CD4-positive, CD25-positive, alpha-beta regulatory T cell (primary cell): ENCODE measurements at regions not wholly inside any gene's neighbourhood (a gene's known extent, or its start where the extent isn't known, plus 50 kb on each side); places are given as distances from the start of the nearest gene placed in this dataset.

ENCODE experiments used
- ATAC-seq, 2 donors: fragments of 150-1000 bp; cut with Tn5 transposase; one replicate each; pipeline ENCODE4 v1.10.0; 2021; ENCODE audit warnings: low read depth in 2 of 2, moderate number of reproducible peaks in 2 of 2, moderate library complexity in 1 of 2
- DNase-seq, 3 donors: peaks; one replicate each; pipeline versions ENCODE4 v3.0.0 to v3.0.0-alpha.2; 2012 to 2022; ENCODE audit warnings: mixed read lengths in 1 of 3
- H3K27ac ChIP-seq: one replicate; pipeline ENCODE4 v1.7.0; 2013; ENCODE audit warnings: mild to moderate bottlenecking, low read length; ENCODE audit not compliant: insufficient read depth, poor library complexity, severe bottlenecking
- H3K27me3 ChIP-seq: one replicate; pipeline ENCODE4 v1.7.0; 2013; ENCODE audit warnings: low read length; ENCODE audit not compliant: control insufficient read depth, insufficient read depth
- H3K36me3 ChIP-seq: one replicate; pipeline ENCODE4 v1.7.0; 2013; ENCODE audit warnings: mild to moderate bottlenecking, low read length, moderate library complexity; ENCODE audit not compliant: control insufficient read depth, insufficient read depth
- H3K4me1 ChIP-seq: 2 replicates; pipeline ENCODE4 v1.7.0; 2013; ENCODE audit warnings: mild to moderate bottlenecking, low read length; ENCODE audit not compliant: insufficient read depth, control insufficient read depth, poor library complexity, severe bottlenecking
- H3K4me3 ChIP-seq: one replicate; pipeline ENCODE4 v1.7.0; 2013; ENCODE audit warnings: low read depth, mild to moderate bottlenecking, low read length, moderate library complexity
- H3K9me3 ChIP-seq, 2 experiments: 1 replicate in 1 of 2; 2 replicates in 1 of 2; pipeline ENCODE4 v1.7.0; 2013; ENCODE audit warnings: low read length in 2 of 2, mild to moderate bottlenecking in 1 of 2, moderate library complexity in 1 of 2; ENCODE audit not compliant: control insufficient read depth in 2 of 2
- H3K27ac Mint-ChIP-seq, 3 donors: one replicate each; pipeline ENCODE4 v1.8.0; 2020 to 2022; ENCODE audit warnings: mild to moderate bottlenecking in 3 of 3, mixed read lengths in 3 of 3, moderate library complexity in 2 of 3
- H3K27me3 Mint-ChIP-seq: one replicate; pipeline ENCODE4 v1.8.0; 2022; ENCODE audit warnings: mild to moderate bottlenecking, mixed read lengths
- H3K36me3 Mint-ChIP-seq: one replicate; pipeline ENCODE4 v1.8.0; 2020; ENCODE audit warnings: mixed read lengths
- H3K4me1 Mint-ChIP-seq, 4 donors: one replicate each; pipeline ENCODE4 v1.8.0; 2020 to 2022; ENCODE audit warnings: mixed read lengths in 4 of 4, mild to moderate bottlenecking in 1 of 4
- H3K4me3 Mint-ChIP-seq, 4 donors: one replicate each; pipeline ENCODE4 v1.8.0; 2020 to 2022; ENCODE audit warnings: mild to moderate bottlenecking in 4 of 4, mixed read lengths in 4 of 4, moderate library complexity in 3 of 4
- H3K9me3 Mint-ChIP-seq, 7 donors: one replicate each; pipeline ENCODE4 v1.8.0; 2020 to 2022; ENCODE audit warnings: mixed read lengths in 7 of 7, mild to moderate bottlenecking in 3 of 7, moderate library complexity in 2 of 7

DNA sequence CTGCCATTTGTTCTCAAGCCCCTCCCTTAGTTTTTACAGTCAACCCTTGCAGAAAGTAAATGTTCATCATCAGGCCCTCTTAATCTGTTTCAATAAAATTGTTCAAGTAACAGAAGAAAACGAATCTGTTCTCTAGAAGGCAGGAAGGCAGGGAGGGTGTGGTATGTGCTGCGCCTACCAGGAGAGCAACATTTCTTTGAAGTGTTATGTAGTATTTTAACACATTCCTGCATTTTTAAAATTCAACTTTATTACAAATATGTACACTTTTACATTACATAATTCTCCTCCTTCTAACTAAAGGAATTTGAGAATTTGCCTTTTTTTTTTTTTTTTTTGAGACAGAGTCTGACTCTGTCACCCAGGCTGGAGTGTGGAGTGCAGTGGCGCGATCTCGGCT is 657.8 kb downstream of the MCTP2 start:
- ATAC-seq (no peak), DNase-seq (no peak)
- no peaks in the 10 kb centered on the region for H3K27me3 ChIP-seq
- Mint-ChIP-seq H3K9me3 (peaks cover 3 to 10% (median 7%) of the 10 kb centered on the region in 7 donors), H3K27me3 (no peaks in the 10 kb centered on the region), H3K4me3 (no peak overlapping the region), H3K27ac (no peak overlapping the region), H3K4me1 (no peaks in the 10 kb centered on the region), H3K36me3 (no peaks in the 10 kb centered on the region)
- no peaks in the 10 kb centered on the region for H3K36me3 ChIP-seq
- no peak overlapping the region for H3K4me3 ChIP-seq
- no peaks in the 10 kb centered on the region for H3K9me3 ChIP-seq
- H3K4me1 ChIP-seq = no peaks in the 10 kb centered on the region
- no peak overlapping the region for H3K27ac ChIP-seq

DNA sequence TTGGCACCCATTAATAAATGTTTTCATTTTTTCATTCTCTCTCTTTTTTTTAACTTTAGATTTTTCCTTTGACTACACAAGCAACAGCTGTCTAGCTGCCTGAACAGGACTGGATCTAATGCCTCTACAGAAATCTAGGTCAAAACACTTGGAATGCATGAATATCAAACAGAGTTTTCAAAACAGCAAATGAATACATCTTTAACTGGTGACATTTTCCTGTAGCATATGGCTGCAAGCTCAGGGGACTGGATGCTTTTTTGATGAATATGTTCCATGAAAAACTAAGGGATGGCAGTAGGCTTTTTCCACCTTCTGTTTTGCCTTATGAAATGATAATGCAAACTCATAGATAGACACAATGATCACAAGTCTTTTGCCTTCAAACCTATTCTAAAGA is 661.7 kb downstream of the MCTP2 start:
- Mint-ChIP-seq H3K27me3 (no peaks in the 10 kb centered on the region), H3K27ac (no peak overlapping the region), H3K4me3 (no peak overlapping the region), H3K4me1 (no peaks in the 10 kb centered on the region), H3K9me3 (peaks cover 0 to 23% (median 8%) of the 10 kb centered on the region in 7 donors), H3K36me3 (no peaks in the 10 kb centered on the region)
- Histone ChIP-seq H3K27ac (no peak overlapping the region), H3K4me3 (no peak overlapping the region), H3K4me1 (no peaks in the 10 kb centered on the region), H3K36me3 (no peaks in the 10 kb centered on the region), H3K9me3 (no peaks in the 10 kb centered on the region), H3K27me3 (no peaks in the 10 kb centered on the region)
- no peak for ATAC-seq
- no peak for DNase-seq

DNA sequence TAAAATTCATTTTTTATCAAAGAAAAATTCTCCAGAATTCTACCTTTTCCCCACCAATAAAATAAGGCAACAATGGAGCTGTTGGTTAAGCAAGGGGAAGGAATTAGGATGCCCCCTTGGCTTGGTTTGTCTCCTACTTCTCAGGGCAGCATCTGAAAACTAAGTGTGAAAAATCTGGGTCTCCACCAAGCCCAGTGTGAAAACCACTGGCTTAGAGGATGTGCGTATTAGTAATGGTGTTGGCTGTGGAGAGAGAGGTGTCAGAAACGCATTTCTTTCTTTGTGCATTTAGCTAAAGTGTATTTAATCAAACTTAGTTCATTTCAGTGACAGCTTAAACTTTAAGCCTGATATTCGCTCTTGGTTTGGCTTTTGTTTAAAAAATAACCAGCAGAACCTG is 662.7 kb downstream of the MCTP2 start:
- DNase-seq = no peak
- Mint-ChIP-seq H3K4me3 (no peak overlapping the region), H3K9me3 (peaks cover 0 to 24% (median 8%) of the 10 kb centered on the region in 7 donors), H3K27ac (no peak overlapping the region), H3K27me3 (no peaks in the 10 kb centered on the region), H3K36me3 (no peaks in the 10 kb centered on the region), H3K4me1 (no peaks in the 10 kb centered on the region)
- no peaks in the 10 kb centered on the region for H3K9me3 ChIP-seq
- no peak overlapping the region for H3K4me3 ChIP-seq
- H3K27ac ChIP-seq = no peak overlapping the region
- H3K4me1 ChIP-seq = no peaks in the 10 kb centered on the region
- H3K27me3 ChIP-seq = no peaks in the 10 kb centered on the region
- H3K36me3 ChIP-seq = no peaks in the 10 kb centered on the region
- ATAC-seq = no peak

DNA sequence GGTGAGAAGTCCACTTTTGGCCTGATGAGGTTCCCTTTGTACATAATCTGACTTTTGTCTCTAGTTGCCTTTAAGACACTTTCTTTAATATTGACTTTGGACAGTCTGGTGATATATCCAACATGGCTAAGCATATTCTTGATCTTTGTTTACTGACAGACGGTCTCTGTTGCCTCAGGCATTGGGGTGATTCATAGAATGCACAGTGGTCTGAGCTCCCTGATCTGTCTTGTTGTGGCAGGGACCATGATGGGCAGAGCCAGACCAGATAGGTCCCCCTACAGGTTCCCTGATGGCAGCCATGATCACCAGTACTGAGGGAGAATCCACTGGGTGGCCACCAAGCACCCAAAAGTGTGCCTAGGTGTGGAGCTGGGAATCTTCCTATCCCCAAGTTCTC is 678.1 kb downstream of the MCTP2 start:
- no peaks in the 10 kb centered on the region for H3K27me3 ChIP-seq
- Mint-ChIP-seq H3K36me3 (no peaks in the 10 kb centered on the region), H3K27ac (no peak overlapping the region), H3K9me3 (peaks cover 0 to 31% (median 5%) of the 10 kb centered on the region in 7 donors), H3K4me1 (no peaks in the 10 kb centered on the region), H3K4me3 (no peak overlapping the region), H3K27me3 (no peaks in the 10 kb centered on the region)
- ATAC-seq (no peak), DNase-seq (no peak)
- H3K4me3 ChIP-seq = no peak overlapping the region
- H3K9me3 ChIP-seq = peaks cover 2 to 9% of the 10 kb centered on the region in 2 experiments
- H3K27ac ChIP-seq = no peak overlapping the region
- H3K4me1 ChIP-seq = no peaks in the 10 kb centered on the region
- H3K36me3 ChIP-seq = no peaks in the 10 kb centered on the region

DNA sequence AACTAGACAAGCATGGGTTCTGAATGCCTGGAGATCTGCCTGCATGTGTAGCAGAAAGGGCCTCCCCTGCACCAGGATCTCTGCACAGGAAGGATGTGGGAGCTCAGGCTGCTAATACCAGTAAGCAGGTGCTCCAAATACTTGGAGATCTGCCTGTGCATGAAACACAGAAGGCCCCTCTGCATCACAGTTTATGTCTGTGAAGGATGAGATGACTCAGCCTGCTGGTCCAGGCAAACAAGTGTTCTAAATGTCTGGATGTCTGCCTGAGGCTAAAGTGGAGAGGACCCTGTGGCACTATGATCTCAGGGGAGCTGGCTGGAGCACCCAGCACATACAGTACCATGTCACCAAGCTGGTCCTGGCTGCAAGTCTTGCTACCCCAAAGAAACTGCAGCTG is 678.8 kb downstream of the MCTP2 start:
- ATAC-seq (no peak), DNase-seq (no peak)
- Histone ChIP-seq H3K36me3 (no peaks in the 10 kb centered on the region), H3K27me3 (no peaks in the 10 kb centered on the region), H3K4me1 (no peaks in the 10 kb centered on the region), H3K27ac (no peak overlapping the region), H3K4me3 (no peak overlapping the region), H3K9me3 (peaks cover 2 to 9% of the 10 kb centered on the region in 2 experiments)
- peaks cover 0 to 37% (median 6%) of the 10 kb centered on the region in 7 donors for H3K9me3 Mint-ChIP-seq
- no peak overlapping the region for H3K4me3 Mint-ChIP-seq
- no peaks in the 10 kb centered on the region for H3K36me3 Mint-ChIP-seq
- no peaks in the 10 kb centered on the region for H3K4me1 Mint-ChIP-seq
- H3K27me3 Mint-ChIP-seq = no peaks in the 10 kb centered on the region
- H3K27ac Mint-ChIP-seq = no peak overlapping the region

DNA sequence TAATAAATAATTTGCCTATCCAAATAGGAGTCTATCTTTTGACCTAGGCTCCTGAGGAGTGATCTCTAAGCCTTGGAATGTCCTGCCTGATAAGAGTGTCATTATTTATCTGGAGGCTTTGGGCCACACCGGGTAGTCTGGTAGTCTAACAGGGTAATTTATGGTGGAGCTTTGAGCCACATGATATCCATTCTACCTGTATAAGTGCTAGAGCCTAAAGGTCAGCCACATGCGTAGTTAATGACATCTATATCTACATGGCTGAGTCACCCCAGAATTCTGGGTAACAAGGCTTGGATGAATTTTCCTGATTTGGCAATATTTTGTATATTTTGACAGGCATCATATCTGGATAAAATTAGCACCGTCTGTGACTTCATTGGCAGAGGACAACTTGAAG is 681.4 kb downstream of the MCTP2 start:
- ATAC-seq (no peak), DNase-seq (no peak)
- Histone ChIP-seq H3K27ac (no peak overlapping the region), H3K9me3 (peaks cover 5 to 9% of the 10 kb centered on the region in 2 experiments), H3K4me3 (no peak overlapping the region), H3K36me3 (no peaks in the 10 kb centered on the region), H3K27me3 (no peaks in the 10 kb centered on the region), H3K4me1 (no peaks in the 10 kb centered on the region)
- no peaks in the 10 kb centered on the region for H3K27me3 Mint-ChIP-seq
- no peak overlapping the region for H3K27ac Mint-ChIP-seq
- H3K9me3 Mint-ChIP-seq = peaks cover 0 to 38% (median 4%) of the 10 kb centered on the region in 7 donors
- no peaks in the 10 kb centered on the region for H3K36me3 Mint-ChIP-seq
- H3K4me3 Mint-ChIP-seq = no peak overlapping the region
- H3K4me1 Mint-ChIP-seq = no peaks in the 10 kb centered on the region

DNA sequence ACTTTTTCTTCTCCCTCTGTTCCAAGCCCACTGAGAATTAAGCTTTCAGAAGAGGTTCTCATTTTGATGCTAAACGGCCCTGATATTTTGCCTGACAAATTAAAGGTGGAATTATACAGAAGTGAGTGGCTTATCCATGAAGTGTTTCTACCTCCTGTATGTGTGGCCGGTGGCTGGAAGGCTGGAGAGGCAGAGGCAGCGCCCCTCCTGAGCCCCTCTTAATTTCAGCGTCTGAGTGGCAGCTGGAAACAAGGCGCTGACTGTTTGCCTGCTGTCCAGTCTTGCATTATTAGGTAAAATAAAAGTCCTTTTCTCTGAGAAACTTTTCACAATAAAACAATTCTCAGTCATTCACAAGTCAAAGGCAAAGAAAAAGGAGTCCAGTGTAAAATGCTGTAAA is 685.7 kb downstream of the MCTP2 start:
- DNase-seq = no peak
- Mint-ChIP-seq H3K4me3 (no peak overlapping the region), H3K27me3 (no peaks in the 10 kb centered on the region), H3K36me3 (no peaks in the 10 kb centered on the region), H3K4me1 (no peaks in the 10 kb centered on the region), H3K9me3 (peaks cover 0 to 27% (median 5%) of the 10 kb centered on the region in 7 donors), H3K27ac (no peak overlapping the region)
- Histone ChIP-seq H3K4me3 (no peak overlapping the region), H3K4me1 (no peaks in the 10 kb centered on the region), H3K27ac (no peak overlapping the region), H3K36me3 (no peaks in the 10 kb centered on the region), H3K27me3 (no peaks in the 10 kb centered on the region), H3K9me3 (peaks cover 0 to 3% of the 10 kb centered on the region in 2 experiments)
- no peak for ATAC-seq

DNA sequence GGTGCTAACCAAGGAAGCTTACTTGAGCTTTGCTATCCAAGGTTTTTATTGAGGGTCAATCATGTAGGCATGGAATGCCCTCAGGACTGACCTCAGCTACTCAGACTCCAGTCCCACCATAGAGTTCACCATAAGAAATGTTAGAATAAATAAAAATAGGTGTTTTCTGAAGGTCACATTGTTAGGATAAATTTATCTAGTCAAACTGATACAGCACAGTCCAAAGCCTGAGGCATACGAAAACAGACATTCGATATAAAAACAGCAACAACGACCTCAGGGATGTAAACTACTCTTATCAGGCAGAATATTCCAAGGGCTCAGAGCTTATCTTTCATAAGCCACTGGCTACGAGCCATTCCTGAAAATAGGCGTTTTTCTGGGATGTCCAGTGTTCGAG is 690.6 kb downstream of the MCTP2 start:
- DNase-seq (no peak), ATAC-seq (no peak)
- no peaks in the 10 kb centered on the region for H3K36me3 ChIP-seq
- no peaks in the 10 kb centered on the region for H3K27me3 ChIP-seq
- H3K36me3 Mint-ChIP-seq = no peaks in the 10 kb centered on the region
- H3K9me3 Mint-ChIP-seq = peaks cover 2 to 17% (median 6%) of the 10 kb centered on the region in 7 donors
- no peaks in the 10 kb centered on the region for H3K4me1 ChIP-seq
- no peaks in the 10 kb centered on the region for H3K27me3 Mint-ChIP-seq
- peaks cover 0 to 3% of the 10 kb centered on the region in 2 experiments for H3K9me3 ChIP-seq
- no peak overlapping the region for H3K4me3 Mint-ChIP-seq
- no peaks in the 10 kb centered on the region for H3K4me1 Mint-ChIP-seq
- H3K27ac Mint-ChIP-seq = no peak overlapping the region
- H3K27ac ChIP-seq = no peak overlapping the region
- H3K4me3 ChIP-seq = no peak overlapping the region
